ENCODE measurements at regions not wholly inside any gene's neighbourhood (a gene's known extent, or its start where the extent isn't known, plus 50 kb on each side); places are given as distances from the start of the nearest gene placed in this dataset.

- intact Hi-C loops (cut with DNase I; ENCODE audit: low total_unique reads) = no loop called here
- Histone ChIP-seq H3K4me1 (peaks cover 0 to 3% of the 10 kb centered on the region in 2 donors), H3K9me3 (no peaks in the 10 kb centered on the region), H3K36me3 (no peaks in the 10 kb centered on the region), H3K27me3 (no peaks in the 10 kb centered on the region), H3K4me3 (no peak overlapping the region), H3K27ac (no peak overlapping the region)
- TF ChIP-seq POLR2A (IDR thresholded peaks at IDR 0.05) (no peak), CTCF (IDR thresholded peaks at IDR 0.05 in 4 of 5, conservative IDR thresholded peaks at IDR 0.05 in 1 of 5) (no peak)
- no peak for ATAC-seq
- in situ Hi-C loops (cut with MboI; ENCODE audit: low sequenced_read_pairs in 4 of 4) = no loop called here
- no peak for DNase-seq
Observed at GRCh38 chr11:123253223-123253622, 58.2 kb upstream of the CLMP start.

DNA sequence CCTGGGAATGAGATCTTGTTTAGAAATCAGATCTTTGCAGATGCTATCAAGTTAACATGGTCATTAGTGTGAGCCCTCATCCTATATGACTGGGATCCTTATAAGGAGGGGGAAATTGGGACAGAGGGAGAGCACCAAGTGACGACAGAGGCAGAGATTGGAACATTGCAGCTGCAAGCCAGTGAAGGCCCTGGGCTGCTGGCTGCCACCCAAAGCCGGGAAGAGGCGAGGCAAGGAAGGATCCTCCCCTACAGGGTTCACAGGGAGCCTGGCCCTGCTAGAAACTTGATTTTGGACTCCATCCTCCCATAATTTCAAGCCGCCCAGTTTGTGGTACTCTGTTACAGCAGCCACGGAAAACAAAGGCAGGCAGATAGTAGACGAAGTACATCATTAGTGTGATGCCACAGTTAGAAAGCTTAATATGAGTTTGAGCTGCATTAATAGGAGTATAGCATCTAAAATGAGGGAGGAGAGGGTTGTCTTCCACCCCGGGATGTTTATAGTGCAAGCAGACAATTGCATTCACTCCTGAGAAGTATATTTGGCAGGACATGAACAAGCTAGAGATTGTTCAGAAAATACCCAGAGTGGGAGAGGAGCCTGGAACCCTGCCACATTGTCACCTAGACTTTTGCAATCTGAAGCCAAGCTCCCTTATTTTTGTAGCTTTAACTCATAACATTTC lies 56.8 kb upstream of the CLMP start:
- no peak overlapping the region for H3K4me3 ChIP-seq
- TF ChIP-seq POLR2A (IDR thresholded peaks at IDR 0.05) (no peak), CTCF (IDR thresholded peaks at IDR 0.05 in 4 of 5, conservative IDR thresholded peaks at IDR 0.05 in 1 of 5) (no peak)
- DNase-seq (peak in 1 of 2 donors; percentile 34), ATAC-seq (no peak)
- H3K9me3 ChIP-seq = no peaks in the 10 kb centered on the region
- H3K4me1 ChIP-seq = peaks cover 0 to 8% of the 10 kb centered on the region in 2 donors
- no peaks in the 10 kb centered on the region for H3K36me3 ChIP-seq
- in situ Hi-C loops (cut with MboI; ENCODE audit: low sequenced_read_pairs in 4 of 4) (no loop called here), intact Hi-C loops (cut with DNase I; ENCODE audit: low total_unique reads) (no loop called here)
- H3K27me3 ChIP-seq = no peaks in the 10 kb centered on the region
- no peak overlapping the region for H3K27ac ChIP-seq

DNA sequence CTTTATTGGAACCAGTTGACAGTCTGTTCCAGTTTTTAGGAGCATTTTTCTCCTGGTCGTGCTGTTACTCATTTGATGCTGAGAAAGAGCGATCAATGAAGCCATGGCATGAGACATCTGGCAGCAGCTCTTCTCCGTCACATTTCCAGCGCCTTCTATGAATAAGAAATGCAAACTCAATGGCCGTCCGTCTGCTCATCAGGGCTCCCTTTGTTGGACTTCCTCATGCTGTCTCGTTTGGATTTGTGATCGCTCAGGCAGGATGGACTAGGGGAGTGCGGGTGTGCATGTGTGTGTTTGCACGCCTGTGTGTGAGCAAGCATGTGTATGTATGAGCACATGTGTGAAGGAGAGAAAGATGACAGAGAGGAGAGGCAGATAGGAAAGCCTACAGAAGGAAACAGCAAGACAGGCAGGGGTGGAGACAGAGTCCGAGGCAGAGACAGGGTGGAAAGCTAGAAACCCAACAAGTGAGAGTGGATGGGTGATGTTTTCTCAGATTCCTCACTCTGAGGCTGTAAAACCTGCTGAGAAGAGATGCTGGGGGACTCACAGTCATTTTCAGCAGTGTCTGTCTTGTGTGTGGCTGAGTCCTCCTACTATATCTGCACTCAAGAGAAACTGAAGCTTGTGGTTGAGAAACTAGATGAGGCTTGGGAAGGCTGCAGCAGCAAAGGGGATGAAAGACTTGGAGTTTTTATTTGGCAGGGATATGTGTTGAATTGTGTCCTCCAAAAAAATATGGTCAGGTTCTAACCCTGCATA lies 56.0 kb upstream of the CLMP start:
- Histone ChIP-seq H3K27ac (no peak overlapping the region), H3K36me3 (no peaks in the 10 kb centered on the region), H3K4me1 (peaks cover 0 to 9% of the 10 kb centered on the region in 2 donors), H3K27me3 (no peaks in the 10 kb centered on the region), H3K4me3 (no peak overlapping the region), H3K9me3 (no peaks in the 10 kb centered on the region)
- intact Hi-C loops (cut with DNase I; ENCODE audit: low total_unique reads) (no loop called here), in situ Hi-C loops (cut with MboI; ENCODE audit: low sequenced_read_pairs in 4 of 4) (no loop called here)
- TF ChIP-seq POLR2A (IDR thresholded peaks at IDR 0.05) (no peak), CTCF (IDR thresholded peaks at IDR 0.05 in 4 of 5, conservative IDR thresholded peaks at IDR 0.05 in 1 of 5) (no peak)
- DNase-seq (no peak), ATAC-seq (no peak)

DNA sequence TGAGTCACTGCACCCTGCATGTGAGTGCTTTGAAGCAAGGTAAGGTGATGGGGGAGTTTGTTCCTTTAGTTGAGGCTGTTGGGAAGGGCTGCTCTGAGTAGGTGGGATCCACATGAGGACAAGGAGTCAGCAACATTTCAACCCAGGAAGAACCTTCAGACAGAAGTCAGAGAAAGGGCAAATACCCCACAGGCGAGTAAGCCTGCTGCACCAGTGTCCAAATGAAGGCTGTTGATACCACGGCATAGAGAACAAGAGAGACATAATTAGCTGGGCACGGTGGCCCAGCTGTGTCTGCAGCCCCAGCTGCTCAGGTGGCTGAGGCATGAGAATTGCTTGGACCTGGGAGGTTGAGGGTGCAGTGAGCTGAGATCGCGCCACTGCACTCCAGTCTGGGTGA lies 54.3 kb upstream of the CLMP start:
- intact Hi-C loops (cut with DNase I; ENCODE audit: low total_unique reads) (no loop called here), in situ Hi-C loops (cut with MboI; ENCODE audit: low sequenced_read_pairs in 4 of 4) (loop anchor here (5.0 kb wide), 1 partner anchor 137 kb away; no protein-coding TSS in a partner anchor)
- DNase-seq (no peak), ATAC-seq (no peak)
- Histone ChIP-seq H3K9me3 (no peaks in the 10 kb centered on the region), H3K4me3 (no peak overlapping the region), H3K4me1 (peaks cover 0 to 7% of the 10 kb centered on the region in 2 donors), H3K27ac (no peak overlapping the region), H3K27me3 (no peaks in the 10 kb centered on the region), H3K36me3 (no peaks in the 10 kb centered on the region)
- TF ChIP-seq CTCF (IDR thresholded peaks at IDR 0.05 in 4 of 5, conservative IDR thresholded peaks at IDR 0.05 in 1 of 5) = no peak
- no peak for TF ChIP-seq POLR2A (IDR thresholded peaks at IDR 0.05)
